T47D (cell line): ENCODE measurements at regions not wholly inside any gene's neighbourhood (a gene's known extent, or its start where the extent isn't known, plus 50 kb on each side); places are given as distances from the start of the nearest gene placed in this dataset.

Experiments used
- DNase-seq, 2 experiments: peaks; one replicate each; pipeline versions ENCODE4 v3.0.0 to v3.0.0-alpha.2; 2011 to 2012; ENCODE audit warnings: low read depth in 1 of 2, low spot score in 1 of 2
- JUND ChIP-seq: IDR thresholded peaks from 2 replicates; pipeline ENCODE4 v1.6.1; 2012; ENCODE audit warnings: low read depth
- in situ Hi-C: cut with HindIII; loops from 2 replicates; pipeline ENCODE4 v1.10.0; 2016; ENCODE audit warnings: low sequenced_read_pairs, low pct_unique_long_range_greater_than_20kb

DNA sequence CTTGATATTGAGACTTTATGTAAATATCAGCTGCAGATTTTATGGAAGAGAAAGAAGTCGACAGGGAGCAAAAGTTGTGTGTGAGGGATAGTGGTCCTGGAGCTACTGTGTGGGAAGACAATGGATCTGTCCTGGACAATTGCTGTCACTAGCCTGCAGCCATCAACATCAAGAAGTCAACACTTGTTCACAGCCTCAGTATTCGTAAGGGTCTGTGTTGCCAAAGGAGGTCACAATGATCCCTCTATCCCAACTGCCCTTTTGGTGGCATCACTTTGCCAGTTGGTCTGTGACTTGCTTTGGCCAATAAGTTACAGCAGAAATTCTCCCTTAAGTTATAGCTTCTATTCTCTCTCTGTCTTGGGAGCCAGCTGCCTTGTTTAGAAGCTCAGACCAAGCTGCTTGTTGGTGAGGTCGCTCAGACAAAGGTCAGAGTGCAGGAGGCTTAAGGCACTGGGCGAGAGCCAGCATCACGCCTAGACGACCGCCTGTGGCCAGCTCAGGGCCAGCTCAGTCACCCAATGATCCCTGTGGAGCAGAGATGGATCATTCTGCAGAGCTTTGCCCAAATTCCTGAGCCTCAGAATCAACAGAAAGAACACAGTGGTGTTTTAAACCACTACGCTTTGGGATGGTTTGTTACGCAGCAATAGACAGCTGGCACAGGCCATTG lies 134.9 kb downstream of the RHOU start:
- in situ Hi-C loops = no loop called here
- DNase-seq = no peak
- TF ChIP-seq JUND = no peak

DNA sequence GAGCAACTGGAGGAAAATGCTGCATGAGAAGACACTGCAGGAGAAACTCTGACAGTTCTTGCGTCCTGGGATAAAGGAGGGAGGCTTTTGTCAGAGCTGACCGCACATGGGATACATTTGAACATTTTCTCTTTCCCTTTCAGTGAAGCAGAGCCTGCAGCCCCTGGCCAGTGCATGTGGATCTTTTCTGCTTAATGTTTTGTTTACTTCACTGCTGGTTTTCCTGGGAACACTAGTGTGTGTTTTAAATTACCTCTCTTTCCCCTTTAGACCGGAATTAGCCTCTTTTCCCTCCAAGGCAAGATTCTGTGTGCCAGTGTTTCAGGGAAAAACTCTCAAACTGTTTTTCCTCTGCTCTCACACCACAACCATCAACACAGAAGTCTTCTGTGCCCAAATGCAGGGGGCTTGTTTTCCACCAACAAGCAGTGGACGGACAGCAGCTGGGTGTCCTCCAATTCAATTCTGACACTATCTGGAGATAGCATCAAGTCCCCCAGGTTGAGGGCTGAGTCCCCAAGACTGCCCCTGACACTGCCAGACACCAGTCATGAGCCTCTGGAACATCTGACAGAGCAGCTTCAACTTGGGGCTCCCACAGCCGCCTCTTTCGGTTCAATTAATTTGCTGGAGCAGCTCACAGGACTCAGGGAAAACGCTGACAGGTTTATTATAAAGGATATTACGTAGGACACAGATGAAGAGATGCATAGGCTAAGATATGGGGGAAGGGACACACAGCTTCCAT lies 136.2 kb downstream of the RHOU start:
- in situ Hi-C loops = no loop called here
- no peak for TF ChIP-seq JUND

DNA sequence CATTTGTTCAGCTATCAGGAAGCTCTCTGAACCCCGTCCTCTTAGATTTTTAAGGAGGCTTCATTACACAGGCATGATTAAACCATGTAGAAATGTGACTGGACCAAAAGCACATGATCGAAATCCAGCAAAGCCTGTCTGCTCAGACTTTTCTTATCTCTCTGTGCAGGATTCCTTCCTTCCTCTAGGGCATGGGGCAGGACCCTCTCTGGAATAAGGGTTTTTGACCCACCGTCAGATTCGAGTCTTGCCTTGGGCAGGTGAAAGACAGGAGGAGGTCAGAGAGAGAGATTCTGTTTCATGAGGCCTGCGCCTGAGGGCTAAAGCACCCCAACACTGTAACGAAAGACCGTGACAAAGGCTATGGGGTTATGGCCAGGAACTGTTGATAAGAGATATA lies 136.8 kb downstream of the RHOU start:
- in situ Hi-C loops = no loop called here
- DNase-seq = no peak
- TF ChIP-seq JUND = no peak

More for the DNA sequence above, 136.2 kb downstream of the RHOU start:
- no peak for DNase-seq

DNA sequence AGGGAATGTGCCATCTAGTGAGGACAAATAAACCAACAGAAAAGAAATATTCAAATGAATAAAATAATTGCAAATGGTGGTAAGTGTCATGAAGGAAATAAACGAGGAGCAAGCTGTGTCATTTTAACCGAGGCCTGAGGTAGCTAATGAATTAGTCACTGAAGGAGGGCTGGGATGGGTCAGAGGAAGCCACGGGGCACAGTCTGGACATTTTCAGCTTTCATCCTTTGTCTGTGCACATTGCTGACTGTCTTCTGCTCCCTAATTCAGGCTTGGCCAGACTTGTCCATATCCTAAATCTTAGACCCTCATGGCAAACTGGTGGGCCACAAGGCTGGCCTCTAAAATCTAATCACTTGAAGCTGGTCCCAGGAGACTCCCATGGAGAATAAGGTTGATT lies 138.4 kb downstream of the RHOU start:
- TF ChIP-seq JUND = no peak
- DNase-seq = no peak
- in situ Hi-C loops = no loop called here

DNA sequence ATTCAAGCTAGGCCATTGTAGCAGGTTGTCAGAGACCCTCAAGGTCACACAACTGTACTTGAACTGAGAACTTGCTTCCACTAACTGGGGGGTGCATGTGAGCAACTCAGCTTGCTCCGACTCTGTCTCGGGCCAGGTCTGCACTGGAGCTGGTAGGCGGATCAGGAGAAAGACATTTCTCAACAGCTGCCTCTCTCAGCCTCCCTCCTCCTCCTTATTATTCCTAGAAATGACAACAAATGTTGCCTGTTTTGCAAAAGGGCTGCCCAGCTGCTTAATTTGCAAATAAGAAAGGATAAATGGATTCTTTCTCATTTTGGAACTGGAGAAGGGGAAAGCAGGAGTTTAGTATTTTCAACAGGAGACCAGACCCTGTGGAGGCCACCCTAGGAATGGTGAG lies 140.5 kb downstream of the RHOU start:
- TF ChIP-seq JUND = no peak
- in situ Hi-C loops = no loop called here
- no peak for DNase-seq

DNA sequence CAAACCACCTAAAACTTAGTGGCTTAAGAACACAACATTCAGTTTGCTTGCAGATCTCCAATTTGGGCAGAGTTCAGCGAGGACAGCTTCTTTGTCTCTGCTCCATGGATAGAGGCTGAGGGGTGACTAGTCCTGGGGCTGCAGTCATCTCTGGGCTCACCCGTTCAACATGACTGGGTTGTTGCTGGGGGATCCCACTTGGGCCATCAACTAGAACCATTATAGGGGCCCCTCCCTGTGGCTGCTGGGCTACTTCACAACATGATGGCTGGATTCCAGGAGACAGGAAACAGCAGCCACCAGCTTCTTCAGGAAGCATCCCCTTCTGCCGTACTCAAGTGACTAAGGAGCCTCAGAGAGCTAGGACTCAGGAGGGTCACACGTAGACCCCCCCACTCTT lies 140.9 kb downstream of the RHOU start:
- in situ Hi-C loops = no loop called here
- TF ChIP-seq JUND = no peak

DNA sequence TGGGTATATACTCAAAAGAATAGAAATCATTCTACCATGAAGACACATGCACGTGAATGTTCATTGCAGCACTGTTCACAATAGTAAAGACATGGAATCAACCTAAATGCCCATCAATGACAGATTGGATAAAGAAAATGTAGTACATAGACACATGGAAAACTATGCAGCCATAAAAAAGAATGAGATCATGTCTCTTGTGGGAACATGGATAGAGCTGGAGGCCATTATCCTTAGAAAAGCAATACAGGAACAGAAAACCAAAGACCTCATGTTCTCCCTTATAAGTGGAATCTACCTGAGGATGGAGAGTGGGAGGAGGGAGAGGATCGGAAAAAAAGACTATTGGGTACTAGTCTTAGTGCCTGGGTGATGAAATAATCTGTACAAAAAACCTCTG lies 143.9 kb downstream of the RHOU start:
- DNase-seq = no peak
- in situ Hi-C loops = no loop called here
- no peak for TF ChIP-seq JUND

More for the DNA sequence above, 140.9 kb downstream of the RHOU start:
- DNase-seq = no peak

DNA sequence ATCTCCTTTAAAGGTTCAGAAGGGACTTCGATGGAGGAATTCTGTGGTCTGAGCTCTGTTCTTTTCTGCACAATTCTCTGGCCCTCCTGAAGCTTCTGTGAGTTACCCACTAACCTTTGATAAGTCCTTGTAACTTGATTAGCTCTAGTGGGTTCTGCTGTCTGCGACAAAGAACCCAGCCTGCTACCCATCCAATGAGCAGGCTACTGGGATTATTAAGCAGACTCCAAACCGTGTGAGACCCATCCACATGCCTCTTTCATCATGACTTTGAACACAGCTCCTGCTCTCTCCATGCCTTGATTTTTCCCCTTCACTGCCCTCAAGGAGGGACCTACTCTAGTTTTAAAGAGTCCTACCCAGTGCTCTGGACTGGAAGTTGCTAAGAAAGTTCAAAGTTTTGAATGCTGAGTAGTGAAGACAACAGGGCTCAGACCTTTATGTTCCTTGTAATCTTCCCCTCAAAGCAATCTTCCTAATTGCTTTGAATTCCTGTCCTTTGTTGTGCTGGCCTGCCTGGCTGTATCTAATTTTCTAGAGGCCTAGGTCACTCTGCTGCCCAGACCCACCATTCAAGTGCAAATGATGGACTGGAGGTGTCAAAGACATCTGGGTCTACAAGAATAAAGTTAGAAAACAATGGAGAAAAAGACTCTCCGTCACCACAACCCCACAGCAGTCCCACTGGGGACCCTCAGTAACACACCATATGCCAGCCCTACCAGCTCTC lies 146.9 kb downstream of the RHOU start:
- no peak for DNase-seq
- TF ChIP-seq JUND = no peak
- in situ Hi-C loops = no loop called here

DNA sequence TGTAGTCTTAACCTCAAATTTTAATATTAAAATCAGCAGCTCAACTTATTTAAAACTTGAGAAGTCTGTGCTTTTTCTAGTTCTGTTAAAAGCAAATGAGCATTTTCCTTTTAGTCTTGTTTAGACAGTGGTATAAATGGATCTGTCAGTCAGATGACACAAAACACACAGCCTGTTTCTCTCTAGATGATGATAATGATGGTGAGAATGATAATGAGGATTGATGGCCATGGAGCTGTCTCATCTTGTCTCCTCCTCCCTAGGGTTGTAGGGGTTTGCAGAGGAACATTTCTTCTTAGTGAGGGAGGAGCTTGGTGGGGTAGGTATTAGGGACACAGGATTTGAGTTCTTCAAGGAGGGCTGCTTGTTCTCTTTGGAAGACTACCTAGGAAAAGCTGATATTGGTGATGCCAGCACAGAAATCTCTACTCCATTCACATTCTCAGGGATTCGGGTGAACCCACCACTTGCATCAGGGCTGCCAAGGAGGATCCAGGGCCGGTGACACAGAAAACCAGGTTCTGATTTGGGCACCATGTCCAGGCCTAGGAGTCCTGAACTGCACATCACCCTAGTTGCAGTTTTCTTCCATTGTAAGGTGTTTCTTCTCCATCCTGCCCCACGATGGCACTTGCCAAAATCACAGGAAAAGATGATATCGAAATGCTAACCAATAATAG lies 147.6 kb downstream of the RHOU start:
- TF ChIP-seq JUND = no peak
- in situ Hi-C loops = no loop called here
- no peak for DNase-seq

DNA sequence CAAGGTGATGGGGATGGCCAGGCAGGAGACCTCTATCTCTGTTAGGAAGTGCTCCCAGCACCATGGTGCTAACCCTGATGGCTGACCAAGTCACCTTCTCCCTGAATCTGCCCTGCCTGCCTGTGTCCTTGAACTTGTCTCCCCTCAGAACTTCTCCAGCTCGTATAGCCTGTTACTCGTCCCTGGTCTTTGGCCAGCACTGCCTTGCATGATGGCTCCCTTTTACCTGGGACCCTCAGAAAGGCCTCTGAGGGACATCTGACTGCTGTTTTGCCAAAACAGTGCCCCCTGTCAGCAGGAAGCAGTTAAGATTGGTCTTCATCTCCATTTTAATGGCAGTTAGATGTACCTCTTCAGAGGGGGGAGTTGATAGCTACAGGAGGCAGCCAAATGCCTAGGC lies 148.3 kb downstream of the RHOU start:
- TF ChIP-seq JUND = no peak
- in situ Hi-C loops = no loop called here

DNA sequence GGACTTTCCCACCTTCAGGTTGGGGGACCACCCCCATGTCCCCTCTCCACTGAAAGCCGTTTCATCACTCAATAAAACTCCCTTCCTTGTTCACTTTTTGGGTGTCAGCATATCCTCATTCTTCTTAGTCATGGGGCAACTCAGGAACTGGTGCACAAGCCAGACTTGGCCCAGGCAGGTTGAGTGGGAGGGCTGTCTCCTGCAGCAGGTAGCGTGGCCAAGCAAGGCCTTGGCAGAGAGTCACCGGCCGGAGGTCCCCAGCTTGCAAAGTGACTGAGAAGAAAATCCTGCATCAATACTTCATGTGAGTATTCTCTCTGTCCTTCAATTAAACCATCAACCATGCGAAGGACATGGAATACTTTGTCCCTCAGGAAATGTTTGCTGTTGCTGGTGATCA lies 148.9 kb downstream of the RHOU start:
- no peak for DNase-seq
- in situ Hi-C loops = no loop called here
- TF ChIP-seq JUND = no peak

More for the DNA sequence above, 148.3 kb downstream of the RHOU start:
- DNase-seq = no peak
